ENCODE measurements at regions not wholly inside any gene's neighbourhood (a gene's known extent, or its start where the extent isn't known, plus 50 kb on each side); places are given as distances from the start of the nearest gene placed in this dataset.

GRCh38 chr12:5197656-5198055 is 154.0 kb downstream of the KCNA5 start:
- no peak overlapping the region for H3K9ac ChIP-seq
- TF ChIP-seq CTCF (conservative IDR thresholded peaks at IDR 0.05; ENCODE audit: low read depth, low read length), result no peak
- H3K4me3 ChIP-seq (IDR thresholded peaks at IDR 0.05; ENCODE audit: insufficient read depth, low read depth, low read length), result no peak overlapping the region
- no peak overlapping the region for H3K27ac ChIP-seq
- H3K36me3 ChIP-seq (ENCODE audit: insufficient read depth), result no peaks in the 10 kb centered on the region
- H3K79me2 ChIP-seq (ENCODE audit: insufficient read depth, low read depth), result no peaks in the 10 kb centered on the region
- H2AFZ ChIP-seq (ENCODE audit: low read depth), result no peak overlapping the region
- H3K4me2 ChIP-seq, result no peak overlapping the region
- no peaks in the 10 kb centered on the region for H4K20me1 ChIP-seq (ENCODE audit: insufficient read depth)
- no peaks in the 10 kb centered on the region for H3K4me1 ChIP-seq (ENCODE audit: low read depth, poor library complexity, severe bottlenecking)
- no peaks in the 10 kb centered on the region for H3K27me3 ChIP-seq (ENCODE audit: insufficient read depth, low read depth)

- peak; percentile 62 for TF ChIP-seq CTCF (conservative IDR thresholded peaks at IDR 0.05; ENCODE audit: low read depth, low read length)
- H3K4me2 ChIP-seq, result no peak overlapping the region
- no peak overlapping the region for H3K27ac ChIP-seq
- H2AFZ ChIP-seq (ENCODE audit: low read depth), result no peak overlapping the region
- H3K79me2 ChIP-seq (ENCODE audit: insufficient read depth, low read depth), result no peaks in the 10 kb centered on the region
- H3K27me3 ChIP-seq (ENCODE audit: insufficient read depth, low read depth), result no peaks in the 10 kb centered on the region
- no peak overlapping the region for H3K9ac ChIP-seq
- H4K20me1 ChIP-seq (ENCODE audit: insufficient read depth), result no peaks in the 10 kb centered on the region
- no peak overlapping the region for H3K4me3 ChIP-seq (IDR thresholded peaks at IDR 0.05; ENCODE audit: insufficient read depth, low read depth, low read length)
- H3K4me1 ChIP-seq (ENCODE audit: low read depth, poor library complexity, severe bottlenecking), result no peaks in the 10 kb centered on the region
- H3K36me3 ChIP-seq (ENCODE audit: insufficient read depth), result no peaks in the 10 kb centered on the region
Observed at GRCh38 chr12:5200278-5201087, 156.8 kb downstream of the KCNA5 start.

- TF ChIP-seq CTCF (conservative IDR thresholded peaks at IDR 0.05; ENCODE audit: low read depth, low read length), result no peak
- Histone ChIP-seq H3K27ac (no peak overlapping the region), H2AFZ (ENCODE audit: low read depth) (no peak overlapping the region), H3K4me1 (ENCODE audit: low read depth, poor library complexity, severe bottlenecking) (no peaks in the 10 kb centered on the region), H3K9ac (no peak overlapping the region), H3K36me3 (ENCODE audit: insufficient read depth) (no peaks in the 10 kb centered on the region), H3K27me3 (ENCODE audit: insufficient read depth, low read depth) (no peaks in the 10 kb centered on the region), H3K79me2 (ENCODE audit: insufficient read depth, low read depth) (no peaks in the 10 kb centered on the region), H3K4me2 (no peak overlapping the region), H3K4me3 (IDR thresholded peaks at IDR 0.05; ENCODE audit: insufficient read depth, low read depth, low read length) (no peak overlapping the region), H4K20me1 (ENCODE audit: insufficient read depth) (no peaks in the 10 kb centered on the region)
Observed at GRCh38 chr12:5201554-5202218, 158.0 kb downstream of the KCNA5 start.

- no peak overlapping the region for H3K4me3 ChIP-seq (IDR thresholded peaks at IDR 0.05; ENCODE audit: insufficient read depth, low read depth, low read length)
- H3K27me3 ChIP-seq (ENCODE audit: insufficient read depth, low read depth), result no peaks in the 10 kb centered on the region
- no peak overlapping the region for H3K27ac ChIP-seq
- H3K4me1 ChIP-seq (ENCODE audit: low read depth, poor library complexity, severe bottlenecking), result no peaks in the 10 kb centered on the region
- H3K9ac ChIP-seq, result no peak overlapping the region
- no peaks in the 10 kb centered on the region for H4K20me1 ChIP-seq (ENCODE audit: insufficient read depth)
- no peak overlapping the region for H3K4me2 ChIP-seq
- no peak for TF ChIP-seq CTCF (conservative IDR thresholded peaks at IDR 0.05; ENCODE audit: low read depth, low read length)
- no peaks in the 10 kb centered on the region for H3K36me3 ChIP-seq (ENCODE audit: insufficient read depth)
- no peaks in the 10 kb centered on the region for H3K79me2 ChIP-seq (ENCODE audit: insufficient read depth, low read depth)
- no peak overlapping the region for H2AFZ ChIP-seq (ENCODE audit: low read depth)
Observed at GRCh38 chr12:5203274-5203673, 159.6 kb downstream of the KCNA5 start.
